Liver (tissue), 8 donors: ENCODE measurements at regions not wholly inside any gene's neighbourhood (a gene's known extent, or its start where the extent isn't known, plus 50 kb on each side); places are given as distances from the start of the nearest gene placed in this dataset.

ENCODE experiments used
- DNase-seq: peaks from one replicate; pipeline ENCODE4 v3.0.0-alpha.2; 2017; ENCODE audit warnings: low spot score
- H3K27ac ChIP-seq, 2 donors: one replicate each; pipeline ENCODE4 v1.7.0; 2013; ENCODE audit warnings: inconsistent platforms in 2 of 2, low read length in 2 of 2, control low read depth in 1 of 2, low read depth in 1 of 2, mild to moderate bottlenecking in 1 of 2
- H3K27me3 ChIP-seq, 4 donors: one replicate each; pipeline versions ENCODE4 v1.6.1 to v1.7.0; 2013; ENCODE audit warnings: low read length in 3 of 4, inconsistent platforms in 1 of 4, mild to moderate bottlenecking in 1 of 4, moderate library complexity in 1 of 4; ENCODE audit not compliant: control insufficient read depth in 4 of 4, insufficient read depth in 4 of 4
- H3K36me3 ChIP-seq, 4 donors: one replicate each; pipeline versions ENCODE4 v1.6.1 to v1.7.0; 2013; ENCODE audit warnings: low read length in 3 of 4, mild to moderate bottlenecking in 3 of 4, low read depth in 1 of 4, moderate library complexity in 1 of 4; ENCODE audit not compliant: control insufficient read depth in 4 of 4, insufficient read depth in 3 of 4
- H3K4me1 ChIP-seq, 4 donors: one replicate each; pipeline versions ENCODE4 v1.6.1 to v1.7.0; 2013; ENCODE audit warnings: low read length in 3 of 4, mild to moderate bottlenecking in 3 of 4, moderate library complexity in 1 of 4; ENCODE audit not compliant: control insufficient read depth in 4 of 4, insufficient read depth in 4 of 4
- H3K4me3 ChIP-seq, 3 donors: one replicate each; pipeline versions ENCODE4 v1.6.1 to v1.7.0; 2013; ENCODE audit warnings: low read length in 3 of 3, control low read depth in 1 of 3, low read depth in 1 of 3, mild to moderate bottlenecking in 1 of 3
- H3K9ac ChIP-seq, 2 donors: one replicate each; pipeline ENCODE4 v1.7.0; 2013; ENCODE audit warnings: low read length in 2 of 2, mild to moderate bottlenecking in 2 of 2, moderate library complexity in 2 of 2, control low read depth in 1 of 2, low read depth in 1 of 2
- H3K9me3 ChIP-seq, 4 donors: one replicate each; pipeline versions ENCODE4 v1.6.1 to v1.7.0; 2013; ENCODE audit warnings: low read length in 3 of 4; ENCODE audit not compliant: control insufficient read depth in 4 of 4
- ATF3 ChIP-seq: IDR thresholded peaks from 2 replicates; pipeline ENCODE4 v1.6.1; 2016; ENCODE audit warnings: antibody characterized with exemption
- CTCF ChIP-seq: fragments of 150-350 bp; IDR thresholded peaks from 2 replicates; pipeline ENCODE4 v1.5.1; 2017; ENCODE audit warnings: improper control_type of control experiment, low read depth, low read length; ENCODE audit not compliant: missing input control
- EGR1 ChIP-seq, 2 donors: IDR thresholded peaks; 2 replicates each; pipeline ENCODE4 v1.6.1; 2016 to 2018; ENCODE audit warnings: antibody characterized with exemption in 2 of 2, low read depth in 2 of 2
- FOXA1 ChIP-seq: IDR thresholded peaks from 2 replicates; pipeline ENCODE4 v1.6.1; 2016; ENCODE audit warnings: antibody characterized with exemption
- FOXA2 ChIP-seq: IDR thresholded peaks from 2 replicates; pipeline ENCODE4 v1.6.1; 2016; ENCODE audit warnings: antibody characterized with exemption
- GABPA ChIP-seq, 2 donors: IDR thresholded peaks in 1 of 2; conservative IDR thresholded peaks in 1 of 2; 2 replicates each; pipeline ENCODE4 v1.6.1; 2016; ENCODE audit warnings: antibody characterized with exemption in 2 of 2, mild to moderate bottlenecking in 1 of 2, moderate library complexity in 1 of 2
- HNF4G ChIP-seq: IDR thresholded peaks from 2 replicates; pipeline ENCODE4 v1.6.1; 2016; ENCODE audit warnings: antibody characterized with exemption
- JUND ChIP-seq, 2 donors: IDR thresholded peaks; 2 replicates each; pipeline ENCODE4 v1.6.1; 2016; ENCODE audit warnings: antibody characterized with exemption in 2 of 2
- RAD21 ChIP-seq, 2 donors: IDR thresholded peaks; 2 replicates each; pipeline ENCODE4 v1.6.1; 2016; ENCODE audit warnings: antibody characterized with exemption in 2 of 2, mild to moderate bottlenecking in 2 of 2
- REST ChIP-seq: IDR thresholded peaks from 2 replicates; pipeline ENCODE4 v1.6.1; 2016; ENCODE audit warnings: antibody characterized with exemption, mild to moderate bottlenecking
- SP1 ChIP-seq: IDR thresholded peaks from 2 replicates; pipeline ENCODE4 v1.6.1; 2018; ENCODE audit warnings: antibody characterized with exemption, mild to moderate bottlenecking
- TAF1 ChIP-seq: conservative IDR thresholded peaks from 2 replicates; pipeline ENCODE4 v1.6.1; 2016; ENCODE audit warnings: antibody characterized with exemption, mild to moderate bottlenecking
- YY1 ChIP-seq: IDR thresholded peaks from 2 replicates; pipeline ENCODE4 v1.6.1; 2016; ENCODE audit warnings: antibody characterized with exemption, mild to moderate bottlenecking
- WGBS: extraction: QIAGEN DNeasy Blood & Tissue Kit; methylation state at CpG from one replicate; pipeline ENCODE4 v1.1.7; 2013; 5-methylcytosine and 5-hydroxymethylcytosine counted together
- TF ChIP-seq, protein P1 (sequence below): IDR thresholded peaks from 2 replicates; pipeline ENCODE4 v1.6.1; 2016; ENCODE audit warnings: antibody characterized with exemption
- TF ChIP-seq, protein P2 (sequence below): IDR thresholded peaks from 2 replicates; pipeline ENCODE4 v1.6.1; 2016; ENCODE audit warnings: antibody characterized with exemption
- donor health status: healthy.
- donor health status: healthy.
- donor health status: healthy.
- donor health status: healthy.
- donor health status: healthy.

DNA sequence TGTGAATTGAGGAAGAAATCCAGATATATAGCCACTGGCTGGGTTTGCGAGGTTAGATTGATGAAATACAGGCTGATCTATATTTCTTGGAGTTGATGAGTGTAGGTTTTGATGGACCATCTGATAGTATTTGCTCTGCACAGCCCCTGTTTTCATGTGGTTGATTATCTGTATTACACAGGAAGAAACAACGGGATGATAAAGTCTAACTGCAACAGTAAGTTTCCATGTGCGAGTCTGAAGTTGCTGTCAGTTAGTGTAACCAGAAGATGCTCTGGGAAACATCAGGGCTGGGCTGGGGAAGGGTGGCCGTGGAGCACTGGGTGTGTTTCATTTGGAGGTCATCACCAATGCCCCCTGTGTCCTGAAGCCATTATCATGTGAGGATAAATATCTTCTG is 148.4 kb upstream of the SFRP2 start:
- H3K36me3 ChIP-seq = no peaks in the 10 kb centered on the region
- DNase-seq = no peak
- H3K27me3 ChIP-seq = no peaks in the 10 kb centered on the region
- no peak overlapping the region for H3K27ac ChIP-seq
- H3K4me3 ChIP-seq = no peak overlapping the region
- no peaks in the 10 kb centered on the region for H3K9me3 ChIP-seq
- WGBS = 64% methylated on average over 4 of the region's 4 CpGs
- TF ChIP-seq TAF1 (no peak), CTCF (no peak), FOXA2 (no peak), YY1 (no peak), GABPA (IDR thresholded peaks at IDR 0.05 in 1 of 2, conservative IDR thresholded peaks at IDR 0.05 in 1 of 2) (no peak), HNF4G (no peak), JUND (IDR thresholded peaks at IDR 0.05) (no peak), REST (no peak), FOXA1 (no peak), SP1 (no peak)
- TF ChIP-seq, protein P1, sequence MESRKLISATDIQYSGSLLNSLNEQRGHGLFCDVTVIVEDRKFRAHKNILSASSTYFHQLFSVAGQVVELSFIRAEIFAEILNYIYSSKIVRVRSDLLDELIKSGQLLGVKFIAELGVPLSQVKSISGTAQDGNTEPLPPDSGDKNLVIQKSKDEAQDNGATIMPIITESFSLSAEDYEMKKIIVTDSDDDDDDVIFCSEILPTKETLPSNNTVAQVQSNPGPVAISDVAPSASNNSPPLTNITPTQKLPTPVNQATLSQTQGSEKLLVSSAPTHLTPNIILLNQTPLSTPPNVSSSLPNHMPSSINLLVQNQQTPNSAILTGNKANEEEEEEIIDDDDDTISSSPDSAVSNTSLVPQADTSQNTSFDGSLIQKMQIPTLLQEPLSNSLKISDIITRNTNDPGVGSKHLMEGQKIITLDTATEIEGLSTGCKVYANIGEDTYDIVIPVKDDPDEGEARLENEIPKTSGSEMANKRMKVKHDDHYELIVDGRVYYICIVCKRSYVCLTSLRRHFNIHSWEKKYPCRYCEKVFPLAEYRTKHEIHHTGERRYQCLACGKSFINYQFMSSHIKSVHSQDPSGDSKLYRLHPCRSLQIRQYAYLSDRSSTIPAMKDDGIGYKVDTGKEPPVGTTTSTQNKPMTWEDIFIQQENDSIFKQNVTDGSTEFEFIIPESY = no peak
- TF ChIP-seq, protein P2, sequence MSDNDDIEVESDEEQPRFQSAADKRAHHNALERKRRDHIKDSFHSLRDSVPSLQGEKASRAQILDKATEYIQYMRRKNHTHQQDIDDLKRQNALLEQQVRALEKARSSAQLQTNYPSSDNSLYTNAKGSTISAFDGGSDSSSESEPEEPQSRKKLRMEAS = no peak
- no peaks in the 10 kb centered on the region for H3K4me1 ChIP-seq
- H3K9ac ChIP-seq = no peak overlapping the region

DNA sequence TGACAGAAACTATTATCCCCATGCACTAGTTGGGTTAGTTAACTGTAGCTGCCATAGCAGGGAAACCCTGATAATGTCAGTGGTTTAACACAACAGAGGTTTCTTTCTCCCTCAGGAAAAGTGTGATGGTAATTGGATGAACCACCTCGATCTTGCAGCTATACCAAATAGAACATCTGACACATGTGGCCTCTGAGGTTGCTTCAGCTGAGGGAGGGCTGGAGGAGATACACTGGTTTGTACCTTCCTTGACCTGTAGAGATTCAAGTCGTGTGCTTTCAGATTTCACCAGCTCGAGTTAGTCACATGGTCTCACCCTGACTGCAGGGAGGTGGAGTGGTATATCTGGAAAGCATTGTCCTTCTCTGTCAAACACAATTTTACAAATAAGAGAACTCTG is 147.2 kb upstream of the SFRP2 start:
- WGBS = 42% methylated on average over 3 of the region's 3 CpGs

More for the DNA sequence above, 147.2 kb upstream of the SFRP2 start:
- DNase-seq = no peak
- H3K27ac ChIP-seq = no peak overlapping the region
- no peaks in the 10 kb centered on the region for H3K36me3 ChIP-seq
- no peaks in the 10 kb centered on the region for H3K4me1 ChIP-seq
- no peak overlapping the region for H3K4me3 ChIP-seq
- no peaks in the 10 kb centered on the region for H3K9me3 ChIP-seq
- no peak overlapping the region for H3K9ac ChIP-seq
- TF ChIP-seq SP1 = no peak
- TF ChIP-seq HNF4G = no peak
- TF ChIP-seq, protein P2 = no peak
- no peak for TF ChIP-seq FOXA1
- TF ChIP-seq ATF3 = no peak
- TF ChIP-seq FOXA2 = no peak
- TF ChIP-seq REST = no peak
- no peak for TF ChIP-seq GABPA (IDR thresholded peaks at IDR 0.05 in 1 of 2, conservative IDR thresholded peaks at IDR 0.05 in 1 of 2)
- no peak for TF ChIP-seq YY1
- TF ChIP-seq JUND (IDR thresholded peaks at IDR 0.05) = no peak
- TF ChIP-seq CTCF = no peak
- no peak for TF ChIP-seq EGR1 (IDR thresholded peaks at IDR 0.05; ENCODE audit: low read depth in 2 of 2)
- TF ChIP-seq RAD21 (IDR thresholded peaks at IDR 0.05) = no peak
- no peaks in the 10 kb centered on the region for H3K27me3 ChIP-seq
